GM20000 (cell line): ENCODE measurements at regions not wholly inside any gene's neighbourhood (a gene's known extent, or its start where the extent isn't known, plus 50 kb on each side); places are given as distances from the start of the nearest gene placed in this dataset.
A peak's percentile ranks its signal among the peaks of the same experiment; 100 is the strongest.
"Not testable (repeated sequence)": the region's sequence is repeated elsewhere in the genome, so short reads cannot be mapped to it uniquely, and the experiment has no call there.

Experiments
- DNase-seq: peaks from one replicate; pipeline ENCODE4 v3.0.0; 2012; ENCODE audit warnings: low spot score
- TF ChIP-seq, protein P1 (sequence below): IDR thresholded peaks from 2 replicates; pipeline ENCODE4 v1.5.1; 2012; ENCODE audit warnings: mild to moderate bottlenecking, control low read depth; ENCODE audit errors: extremely low read depth, missing control alignments

DNA sequence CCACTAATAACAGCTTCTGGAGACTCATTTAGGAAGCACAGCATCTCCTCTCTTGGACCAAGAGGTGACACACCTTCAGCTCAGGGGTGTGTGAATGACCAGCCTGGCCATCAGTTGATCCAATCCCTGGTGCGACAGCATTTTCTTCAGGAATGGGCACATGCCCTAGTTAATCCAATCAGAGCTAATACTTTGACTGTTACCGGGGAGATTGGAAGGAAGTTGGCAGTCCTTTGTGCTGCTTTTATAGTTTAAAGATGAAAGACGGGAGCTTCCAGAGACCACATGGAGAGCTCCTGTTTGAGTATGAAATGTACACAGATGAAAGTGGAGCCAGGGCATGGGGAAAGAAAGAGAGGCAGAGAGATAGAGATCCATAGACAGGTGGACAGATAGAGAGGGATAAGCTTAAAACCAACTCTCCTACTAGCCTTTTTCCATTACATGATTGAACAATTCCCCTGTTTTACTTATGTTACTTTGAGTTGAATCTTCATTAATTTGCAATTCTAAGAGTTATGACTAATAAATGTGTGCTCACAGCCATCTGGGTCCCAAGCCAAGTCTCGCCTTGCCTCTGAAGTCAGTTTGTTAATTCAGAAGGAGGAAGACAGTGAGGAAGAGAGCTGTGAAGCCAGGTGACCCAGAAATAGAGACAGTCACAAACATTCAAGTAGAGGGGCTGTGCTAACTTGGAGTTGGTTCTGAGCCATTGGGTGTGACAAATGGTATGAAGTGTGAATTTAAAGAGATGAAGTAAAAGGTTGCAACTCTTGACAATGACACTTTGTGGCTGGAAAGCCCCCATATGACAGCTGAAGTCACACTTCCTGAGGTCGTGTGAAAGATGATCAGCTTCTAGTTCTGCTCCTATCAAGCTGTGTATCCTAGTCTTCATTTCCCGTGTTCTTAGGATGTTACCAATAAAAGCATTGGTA is 120.0 kb upstream of the GOT2 start:
- TF ChIP-seq, protein P1, sequence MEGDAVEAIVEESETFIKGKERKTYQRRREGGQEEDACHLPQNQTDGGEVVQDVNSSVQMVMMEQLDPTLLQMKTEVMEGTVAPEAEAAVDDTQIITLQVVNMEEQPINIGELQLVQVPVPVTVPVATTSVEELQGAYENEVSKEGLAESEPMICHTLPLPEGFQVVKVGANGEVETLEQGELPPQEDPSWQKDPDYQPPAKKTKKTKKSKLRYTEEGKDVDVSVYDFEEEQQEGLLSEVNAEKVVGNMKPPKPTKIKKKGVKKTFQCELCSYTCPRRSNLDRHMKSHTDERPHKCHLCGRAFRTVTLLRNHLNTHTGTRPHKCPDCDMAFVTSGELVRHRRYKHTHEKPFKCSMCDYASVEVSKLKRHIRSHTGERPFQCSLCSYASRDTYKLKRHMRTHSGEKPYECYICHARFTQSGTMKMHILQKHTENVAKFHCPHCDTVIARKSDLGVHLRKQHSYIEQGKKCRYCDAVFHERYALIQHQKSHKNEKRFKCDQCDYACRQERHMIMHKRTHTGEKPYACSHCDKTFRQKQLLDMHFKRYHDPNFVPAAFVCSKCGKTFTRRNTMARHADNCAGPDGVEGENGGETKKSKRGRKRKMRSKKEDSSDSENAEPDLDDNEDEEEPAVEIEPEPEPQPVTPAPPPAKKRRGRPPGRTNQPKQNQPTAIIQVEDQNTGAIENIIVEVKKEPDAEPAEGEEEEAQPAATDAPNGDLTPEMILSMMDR, result no peak
- DNase-seq, result peak; percentile 51

DNA sequence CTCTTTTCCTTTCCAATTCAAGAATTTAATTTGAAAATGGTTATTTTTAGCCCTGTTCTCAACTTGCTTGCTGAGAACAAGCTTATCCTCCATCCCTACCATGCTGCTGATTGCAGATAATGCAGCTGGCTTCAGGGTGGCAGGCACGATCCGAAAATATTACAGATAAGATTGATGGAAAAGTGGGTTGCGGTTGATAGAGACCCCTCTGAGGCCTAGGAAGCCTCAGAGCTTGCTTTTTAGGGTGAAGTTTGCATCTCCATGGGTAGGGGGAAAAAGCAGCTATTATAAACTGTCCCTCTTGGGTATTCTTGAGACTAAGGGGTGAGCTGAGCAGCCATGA is 116.5 kb upstream of the GOT2 start:
- no peak for DNase-seq
- TF ChIP-seq, protein P1, result no peak

DNA sequence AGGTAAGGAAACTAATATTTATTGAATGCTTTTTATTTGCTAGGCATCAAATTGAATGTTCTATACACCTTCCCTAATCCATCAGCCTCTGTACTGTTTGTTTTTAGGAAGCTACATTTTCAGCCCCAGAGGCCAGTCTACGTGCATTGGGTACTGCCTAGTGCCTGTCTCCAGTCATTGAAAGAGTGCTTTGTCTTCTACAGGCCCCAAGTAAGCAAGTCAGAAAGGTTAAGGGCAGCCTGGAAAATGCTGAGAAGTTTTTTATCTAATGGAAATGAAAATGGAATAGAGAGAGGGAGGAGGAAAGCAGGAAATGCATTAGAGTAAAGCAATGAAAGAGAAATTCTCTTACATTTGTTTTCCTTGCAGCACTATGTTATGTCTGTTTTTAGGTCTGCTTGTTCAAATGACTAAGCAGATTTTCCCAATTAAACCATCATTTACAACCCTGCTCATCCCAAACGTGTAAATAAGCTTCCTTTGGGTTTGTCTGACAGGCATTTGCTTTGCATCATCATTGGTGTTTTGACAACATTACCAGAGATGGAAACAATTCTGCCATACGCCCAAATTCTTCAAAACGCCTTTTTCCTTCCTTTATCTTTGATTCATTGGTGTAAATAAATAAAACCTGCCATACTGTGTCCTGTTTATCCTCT is 116.0 kb upstream of the GOT2 start:
- TF ChIP-seq, protein P1, result no peak
- no peak for DNase-seq

DNA sequence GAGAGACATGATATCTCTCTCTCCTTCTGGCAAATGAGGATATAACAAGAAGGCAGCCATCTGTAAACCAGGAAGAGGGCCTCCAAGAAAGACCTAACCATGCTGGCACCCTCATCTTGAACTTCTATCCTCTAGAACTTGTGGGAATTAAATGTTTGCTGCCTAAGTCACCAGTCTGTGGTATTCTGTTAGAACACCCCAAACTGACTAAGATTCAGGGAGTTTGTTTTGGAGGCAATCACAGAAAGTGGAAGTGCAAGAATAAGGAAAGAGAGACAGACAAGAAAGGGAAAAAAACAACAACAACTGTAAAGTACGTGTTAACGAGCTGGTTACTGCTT is 114.5 kb upstream of the GOT2 start:
- DNase-seq, result no peak
- TF ChIP-seq, protein P1, result no peak

DNA sequence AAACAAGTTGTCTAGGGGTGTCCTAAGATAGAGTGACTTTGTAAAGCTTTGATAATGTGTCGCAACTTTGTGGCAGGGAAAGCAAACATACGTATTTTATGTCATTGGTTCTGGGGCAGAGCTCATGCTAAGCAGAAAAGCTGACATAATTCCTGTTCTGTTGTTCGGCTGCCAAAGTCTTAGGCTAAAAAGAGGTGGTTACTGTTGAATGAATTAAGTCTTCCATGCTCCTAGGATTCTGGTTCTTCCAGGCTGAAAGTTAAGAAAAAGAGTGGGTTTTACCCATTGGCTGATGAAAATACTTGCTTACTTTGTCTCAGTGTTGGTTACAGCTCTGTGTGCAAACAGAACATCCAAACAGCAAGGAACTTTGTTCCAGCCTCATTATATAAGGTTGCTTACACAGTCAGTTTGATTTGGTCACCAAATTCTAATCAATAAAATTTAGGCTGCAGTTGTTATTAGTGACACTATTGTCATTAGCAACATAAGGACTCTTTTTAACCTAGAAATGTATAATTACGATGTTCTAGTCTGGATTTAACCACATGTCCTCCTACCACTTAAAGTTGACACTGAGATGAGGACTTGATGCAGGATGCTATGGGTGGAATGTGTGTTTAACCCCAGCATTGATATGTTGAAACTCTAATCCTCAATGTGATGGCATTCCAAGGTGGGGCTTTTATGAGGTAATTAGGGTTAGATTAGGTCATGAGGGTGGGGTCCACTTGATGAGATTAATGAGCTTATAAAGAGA is 114.0 kb upstream of the GOT2 start:
- TF ChIP-seq, protein P1, result no peak
- DNase-seq, result no peak

DNA sequence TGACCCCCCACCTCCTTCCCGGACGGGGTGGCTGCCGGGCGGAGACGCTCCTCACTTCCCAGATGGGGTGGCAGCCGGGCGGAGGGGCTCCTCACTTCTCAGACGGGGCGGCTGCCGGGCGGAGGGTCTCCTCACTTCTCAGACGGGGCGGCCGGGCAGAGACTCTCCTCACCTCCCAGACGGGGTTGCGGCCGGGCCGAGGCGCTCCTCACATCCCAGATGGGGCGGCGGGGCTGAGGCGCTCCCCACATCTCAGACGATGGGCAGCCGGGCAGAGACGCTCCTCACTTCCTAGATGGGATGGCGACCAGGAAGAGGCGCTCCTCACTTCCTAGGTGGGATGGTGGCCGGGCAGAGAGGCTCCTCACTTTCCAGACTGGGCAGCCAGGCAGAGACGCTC is 112.1 kb upstream of the GOT2 start:
- DNase-seq, result not testable (repeated sequence)

DNA sequence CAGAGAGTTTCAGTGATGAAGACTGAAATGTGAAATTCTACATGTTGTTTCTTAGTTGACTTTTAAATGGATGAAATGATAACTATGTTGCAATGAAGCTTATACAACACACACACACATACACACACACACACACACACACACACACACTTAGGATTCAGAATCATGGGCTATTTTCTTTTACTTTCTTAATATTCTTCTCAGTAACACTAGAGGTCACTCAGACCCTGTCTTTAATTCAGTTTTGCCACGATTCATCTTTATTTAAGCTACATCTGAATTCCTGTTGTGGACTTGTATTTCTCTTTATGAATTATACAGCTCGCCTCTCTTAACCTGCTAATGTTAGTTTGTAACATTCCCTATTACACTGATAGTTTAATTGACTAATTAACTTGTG is 109.6 kb upstream of the GOT2 start:
- peak; percentile 55 for DNase-seq
- TF ChIP-seq, protein P1, result no peak
